MM.1S (cell line): ENCODE measurements at regions not wholly inside any gene's neighbourhood (a gene's known extent, or its start where the extent isn't known, plus 50 kb on each side); places are given as distances from the start of the nearest gene placed in this dataset.

Experiments
- CTCF ChIP-seq: fragments of 300-600 bp; sonication (generic); IDR thresholded peaks from 2 replicates; pipeline ENCODE4 v1.5.1; 2016; ENCODE audit warnings: antibody characterized with exemption, low read length, mixed read lengths
- EZH2 ChIP-seq: fragments of 300-600 bp; sonication (generic); optimal IDR thresholded peaks from 2 replicates; pipeline ENCODE3; 2017; ENCODE audit warnings: low read depth, mild to moderate bottlenecking, antibody characterized with exemption, low read length, mixed read lengths

- TF ChIP-seq CTCF (no peak), EZH2 (no peak)
These were observed 890.5 kb downstream of the UQCRFS1 start for GRCh38 chr19:28322491-28322890.
